ENCODE measurements at regions not wholly inside any gene's neighbourhood (a gene's known extent, or its start where the extent isn't known, plus 50 kb on each side); places are given as distances from the start of the nearest gene placed in this dataset.

DNA sequence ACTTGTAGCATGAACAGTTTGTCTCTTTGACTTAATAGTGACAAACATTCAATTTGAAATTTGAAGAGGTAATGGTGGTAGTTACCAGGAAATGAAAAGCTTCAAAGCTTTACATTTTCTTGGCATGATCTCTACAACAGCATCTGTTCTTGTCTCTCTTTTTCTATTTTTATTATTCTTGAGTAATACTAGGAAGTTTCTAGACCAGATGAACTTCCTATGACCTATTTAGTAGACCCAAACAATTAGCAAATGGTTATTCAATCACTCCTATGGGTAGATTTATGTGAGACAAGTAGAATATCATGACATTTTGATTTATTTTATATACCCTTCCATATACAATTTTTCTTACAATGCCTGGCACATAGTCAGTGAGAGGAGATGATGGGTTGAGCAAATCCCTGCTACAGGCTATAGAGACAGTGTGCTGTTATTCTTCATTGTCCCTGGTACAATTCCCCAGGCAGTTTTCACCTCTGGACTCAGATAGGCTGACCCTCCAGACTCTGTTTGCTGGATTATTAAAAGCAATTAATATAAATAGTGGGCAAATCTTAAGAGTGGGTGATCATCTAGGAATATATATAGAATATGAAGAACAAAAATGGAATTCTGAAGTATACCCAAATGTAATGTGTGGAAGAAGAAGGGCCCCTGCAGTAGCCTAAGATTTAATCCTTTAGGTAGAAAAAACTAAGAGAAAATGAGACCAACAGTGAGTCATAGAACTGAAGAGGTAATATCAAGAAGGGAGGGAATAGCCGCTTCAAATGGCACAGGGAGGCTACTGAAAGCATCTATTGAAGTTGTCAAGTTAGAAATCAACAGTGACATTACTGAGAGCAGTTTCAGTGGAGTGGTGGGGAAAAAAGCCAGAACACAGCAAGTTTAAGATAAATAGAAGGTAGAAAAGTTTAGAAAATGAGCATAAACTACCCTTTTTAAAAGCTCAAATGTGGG, 512.0 kb downstream of the FOXG1 start:
- no peak for DNase-seq (ENCODE audit: low spot score)

DNA sequence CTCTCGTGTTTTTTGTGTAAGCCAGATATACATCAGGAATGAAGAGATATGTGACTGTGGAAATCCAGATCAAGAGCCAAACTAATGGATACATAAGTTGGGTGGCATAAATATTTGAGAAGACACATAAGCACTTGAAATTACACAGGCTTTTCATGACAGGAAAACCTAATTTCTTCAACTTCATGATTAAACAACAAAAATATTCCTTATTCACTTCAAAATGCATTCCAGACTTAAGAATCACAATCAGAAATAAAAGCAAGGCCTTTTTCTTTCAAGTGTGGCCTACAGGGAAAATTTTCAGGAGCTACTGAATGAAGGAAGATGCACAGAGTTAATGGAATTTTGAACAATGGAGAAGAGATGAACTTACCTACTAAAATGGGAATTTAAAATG, 515.6 kb downstream of the FOXG1 start:
- no peak for DNase-seq (ENCODE audit: low spot score)

DNA sequence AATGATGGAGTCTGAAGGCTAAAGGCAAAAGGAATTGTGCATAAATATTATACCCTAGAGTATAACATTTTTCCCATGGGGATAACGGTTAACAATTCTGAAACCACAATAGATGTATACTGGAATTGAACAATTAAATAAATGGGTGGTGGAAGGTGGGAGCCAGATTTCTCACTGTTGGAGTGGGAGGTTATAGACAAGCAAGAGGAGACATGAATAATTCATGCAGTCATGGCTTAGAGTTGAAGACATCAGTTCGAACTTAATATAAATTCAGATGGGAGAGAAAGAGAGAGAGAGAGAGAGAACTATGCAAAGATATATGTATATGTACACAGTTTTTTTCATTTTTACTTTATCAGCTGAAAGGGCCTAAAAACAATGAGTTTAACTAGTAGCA, 523.9 kb downstream of the FOXG1 start:
- DNase-seq (ENCODE audit: low spot score) = no peak

DNA sequence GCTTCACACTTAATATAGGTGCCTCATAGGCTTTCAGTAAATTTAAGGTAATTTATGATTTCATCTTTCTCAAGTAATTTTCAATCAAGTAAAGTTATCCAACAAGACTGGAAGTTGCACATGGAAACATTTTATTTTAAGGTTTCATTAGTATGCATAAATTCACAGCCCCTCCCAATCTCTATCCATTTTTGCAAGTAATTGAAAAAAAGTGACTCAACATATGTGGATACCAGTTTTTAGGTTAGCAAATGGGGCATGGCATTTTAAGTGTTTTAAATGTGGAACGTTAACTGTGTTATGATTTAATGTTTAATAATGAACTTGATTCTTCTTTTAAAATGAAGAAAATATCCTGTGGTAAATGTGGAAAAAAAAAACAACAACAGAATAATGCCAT, 532.8 kb downstream of the FOXG1 start:
- DNase-seq (ENCODE audit: low spot score) = no peak

DNA sequence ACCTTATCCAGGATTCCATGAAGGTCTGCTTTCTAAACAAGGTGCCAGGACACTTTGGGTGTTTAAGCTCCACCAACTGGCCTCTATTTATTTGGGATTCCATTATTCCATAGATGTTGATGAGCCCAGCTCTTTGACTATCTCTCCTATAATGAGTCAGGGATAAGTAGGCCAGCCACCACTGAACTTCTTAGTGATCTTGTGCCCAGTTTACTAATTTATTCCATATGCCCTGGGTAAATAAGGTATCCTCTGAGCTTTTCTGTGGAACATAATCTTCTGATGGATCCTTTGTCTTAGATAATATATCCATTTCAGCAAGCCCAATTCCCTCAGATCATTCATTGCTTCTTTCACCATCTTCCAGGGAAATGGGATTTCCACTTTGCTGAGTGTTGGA, 535.0 kb downstream of the FOXG1 start:
- DNase-seq (ENCODE audit: low spot score) = no peak

DNA sequence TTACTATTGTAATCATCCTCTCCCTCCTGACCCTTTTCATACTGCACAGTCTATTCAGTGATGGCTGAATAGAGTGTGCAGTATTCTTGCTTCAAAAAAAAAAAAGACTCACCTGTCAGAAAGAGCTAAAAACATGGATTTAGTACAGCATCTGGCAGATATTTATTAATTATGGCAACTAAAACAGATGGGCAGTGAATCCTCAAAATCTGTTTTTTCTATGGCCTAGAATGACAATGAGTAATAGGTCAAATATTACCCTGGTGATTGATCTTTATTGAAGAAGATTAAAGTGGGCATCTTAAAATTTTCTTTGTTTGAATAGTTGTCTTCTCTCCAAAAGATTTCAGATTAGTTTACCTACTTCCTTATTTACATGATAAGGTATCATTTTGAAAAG, 543.6 kb downstream of the FOXG1 start:
- DNase-seq (ENCODE audit: low spot score) = no peak

DNA sequence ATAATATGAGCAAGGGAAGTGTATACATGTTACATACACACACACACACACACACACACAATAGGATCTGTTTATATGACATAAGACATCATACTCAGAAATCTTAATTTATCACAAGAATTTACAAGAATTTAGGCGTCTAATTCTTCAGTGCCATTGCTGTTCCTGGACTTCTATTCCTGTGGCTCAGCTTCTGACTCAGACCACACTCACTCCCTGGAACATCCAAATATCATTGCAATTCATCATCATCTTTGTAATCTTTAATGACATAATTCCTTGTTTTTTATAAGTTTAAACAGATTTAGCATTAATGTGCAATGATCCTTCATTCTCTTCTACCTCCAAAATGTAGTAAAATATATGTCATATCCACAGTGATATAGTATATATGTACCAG, 544.2 kb downstream of the FOXG1 start:
- no peak for DNase-seq (ENCODE audit: low spot score)

DNA sequence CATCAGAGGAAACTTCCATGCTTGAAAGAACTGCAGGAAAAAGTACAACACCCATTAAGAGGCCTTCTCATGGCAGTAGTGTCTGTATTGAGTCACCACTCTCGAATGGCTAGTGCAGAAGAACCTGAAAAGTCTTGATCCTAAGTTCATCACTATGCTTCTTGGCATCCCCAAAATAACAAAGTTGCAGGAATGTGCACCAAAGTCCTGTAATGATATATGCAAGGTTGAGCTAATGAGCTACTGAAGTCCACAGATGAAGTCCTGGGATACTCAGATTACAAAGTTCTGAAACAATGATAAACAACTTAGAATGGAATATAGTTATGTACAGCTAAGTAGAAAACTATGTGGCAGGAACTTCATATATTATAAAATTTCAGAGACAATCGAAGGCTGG, 545.4 kb downstream of the FOXG1 start:
- DNase-seq (ENCODE audit: low spot score) = no peak

DNA sequence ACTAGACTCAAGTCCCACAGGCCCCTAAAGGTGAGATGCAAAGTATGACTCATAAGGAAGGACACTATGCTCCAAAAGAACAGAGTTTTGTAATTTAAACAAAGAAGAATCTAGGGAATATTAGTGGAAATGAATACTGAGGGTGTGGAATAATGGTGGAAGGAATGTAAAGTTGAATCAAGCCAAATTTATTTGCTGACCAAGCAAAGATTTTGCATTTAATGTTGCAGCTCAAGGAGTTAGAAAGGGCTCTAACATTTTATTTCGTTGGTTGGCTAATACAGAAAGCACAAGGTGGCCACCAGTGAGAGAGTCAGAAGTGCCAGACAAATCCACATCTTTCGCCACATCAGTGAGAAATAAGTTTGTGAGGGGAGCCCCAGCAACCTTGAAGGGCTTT, 550.3 kb downstream of the FOXG1 start:
- DNase-seq (ENCODE audit: low spot score) = no peak

DNA sequence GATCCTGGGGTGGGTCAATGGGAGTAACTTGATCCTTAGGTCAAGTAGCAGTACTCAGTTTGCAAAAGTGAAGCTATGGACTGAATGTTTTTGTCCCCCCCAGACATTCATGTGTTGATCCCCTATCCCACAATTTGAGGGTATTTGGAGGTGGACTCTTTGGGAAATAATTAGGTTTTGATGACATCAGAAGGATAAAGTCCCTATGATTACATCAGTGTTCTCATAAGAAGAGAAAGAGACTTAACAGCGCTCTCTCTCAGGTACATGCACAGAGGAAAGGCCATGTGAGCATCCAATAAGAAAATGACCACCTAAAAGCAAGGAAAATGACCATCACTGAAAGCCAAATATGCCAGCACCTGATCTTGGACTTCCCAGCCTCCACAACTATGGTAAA, 550.8 kb downstream of the FOXG1 start:
- no peak for DNase-seq (ENCODE audit: low spot score)

DNA sequence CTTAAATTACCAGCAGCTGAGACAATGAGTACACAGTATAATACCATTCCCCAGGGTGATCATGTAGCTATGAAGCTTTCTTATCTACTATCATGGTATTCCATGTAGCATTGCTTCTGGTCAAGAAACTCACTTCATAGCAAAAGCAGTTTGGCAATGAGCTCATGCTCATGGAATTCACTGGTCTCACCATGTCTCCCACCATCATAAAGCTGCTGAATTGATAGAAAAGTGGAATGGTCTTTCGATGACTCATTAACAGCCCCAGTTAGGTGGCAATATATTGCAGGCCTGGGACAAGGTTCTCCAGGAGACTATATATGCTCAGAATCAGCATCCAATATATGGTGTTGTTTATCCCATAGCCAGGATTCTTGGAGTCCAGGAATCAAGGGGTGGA, 553.7 kb downstream of the FOXG1 start:
- peak; percentile 6 for DNase-seq (ENCODE audit: low spot score)

DNA sequence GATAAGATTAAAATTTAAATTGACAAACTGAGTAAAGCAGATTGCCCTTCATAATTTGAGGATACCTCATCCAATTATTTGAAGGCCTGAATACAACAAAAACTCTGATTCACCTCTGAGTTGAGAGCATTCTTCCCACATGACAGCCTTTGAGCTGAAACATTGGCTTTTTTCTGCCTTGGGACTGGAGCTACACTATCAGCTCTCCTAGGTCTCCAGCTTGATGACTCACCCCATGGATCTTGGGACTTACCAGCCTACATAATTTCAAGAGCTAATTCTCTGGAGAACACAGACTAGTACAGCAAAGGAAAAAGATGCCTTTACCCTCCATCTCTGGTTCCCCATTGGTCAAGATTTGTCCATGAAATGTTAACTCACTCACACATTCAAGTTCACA, 555.1 kb downstream of the FOXG1 start:
- peak; percentile 11 for DNase-seq (ENCODE audit: low spot score)

DNA sequence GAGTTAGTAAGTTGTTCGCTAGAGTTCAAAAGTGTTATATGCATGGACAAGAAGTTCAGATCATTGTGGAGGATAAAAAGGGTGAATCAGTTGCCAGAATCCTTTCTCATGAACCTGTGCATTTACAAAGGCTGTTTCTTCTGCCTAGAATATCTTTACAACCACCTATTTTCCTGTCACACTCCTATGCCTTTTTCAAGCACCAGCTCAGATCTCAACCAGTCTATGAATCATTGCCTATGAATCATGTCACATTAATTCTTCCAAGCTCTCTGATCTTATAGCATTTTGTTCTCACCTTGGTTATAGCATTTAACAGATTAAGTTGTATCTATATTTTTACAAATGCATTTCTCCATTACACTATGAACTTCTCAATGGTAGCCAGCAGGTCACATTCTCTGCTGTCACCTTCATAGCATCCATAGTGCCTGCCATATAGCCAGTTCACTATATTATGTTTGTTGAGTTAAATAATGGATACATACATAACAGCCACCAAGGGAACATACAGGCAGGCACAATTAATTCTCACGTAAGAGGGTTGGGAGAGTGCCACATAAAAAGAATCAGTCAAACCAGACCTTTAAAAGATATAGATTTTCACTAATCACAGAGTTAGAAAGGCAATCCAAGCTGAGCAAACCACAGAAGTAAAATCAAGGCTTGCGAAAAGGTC, 573.0 kb downstream of the FOXG1 start:
- DNase-seq (ENCODE audit: low spot score) = no peak

DNA sequence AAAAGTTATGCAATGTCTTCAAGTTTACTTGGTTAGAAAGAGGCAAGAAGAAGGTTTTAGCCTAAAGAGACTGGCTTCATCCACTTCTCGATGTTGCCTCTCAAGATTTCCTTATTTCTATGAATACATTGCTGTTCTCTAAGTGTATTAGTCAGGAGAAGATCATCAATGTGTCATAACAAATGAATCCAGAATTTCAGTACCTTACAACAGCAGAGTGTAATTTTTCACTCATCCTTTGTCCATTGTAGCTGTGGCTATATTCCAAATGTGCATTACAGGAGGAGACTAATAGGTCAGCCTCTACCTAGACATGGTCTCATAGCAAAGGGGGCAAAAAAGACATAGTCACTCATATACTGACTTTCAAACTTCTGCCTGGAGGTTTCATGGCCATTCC, 579.1 kb downstream of the PRKD1 start:
- no peak for DNase-seq (ENCODE audit: low spot score)

DNA sequence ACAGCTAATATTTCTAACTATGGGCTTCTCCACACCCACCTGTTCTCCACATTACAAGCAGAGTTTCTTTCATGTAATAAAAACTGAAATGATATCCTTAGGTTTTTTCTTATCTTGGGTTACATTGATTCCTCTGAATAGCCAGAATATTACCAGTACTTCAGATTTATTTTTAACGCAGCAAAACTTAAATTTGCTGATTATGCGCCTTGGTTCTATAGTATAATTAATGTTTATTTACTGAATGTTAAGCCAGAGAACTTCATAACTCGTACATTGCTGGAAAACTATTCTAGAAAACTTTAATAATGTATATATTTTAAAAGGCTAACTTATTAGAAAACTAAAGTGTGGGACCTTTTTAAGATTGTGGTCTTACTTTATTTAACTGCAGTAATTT, 577.2 kb downstream of the PRKD1 start:
- no peak for DNase-seq (ENCODE audit: low spot score)

DNA sequence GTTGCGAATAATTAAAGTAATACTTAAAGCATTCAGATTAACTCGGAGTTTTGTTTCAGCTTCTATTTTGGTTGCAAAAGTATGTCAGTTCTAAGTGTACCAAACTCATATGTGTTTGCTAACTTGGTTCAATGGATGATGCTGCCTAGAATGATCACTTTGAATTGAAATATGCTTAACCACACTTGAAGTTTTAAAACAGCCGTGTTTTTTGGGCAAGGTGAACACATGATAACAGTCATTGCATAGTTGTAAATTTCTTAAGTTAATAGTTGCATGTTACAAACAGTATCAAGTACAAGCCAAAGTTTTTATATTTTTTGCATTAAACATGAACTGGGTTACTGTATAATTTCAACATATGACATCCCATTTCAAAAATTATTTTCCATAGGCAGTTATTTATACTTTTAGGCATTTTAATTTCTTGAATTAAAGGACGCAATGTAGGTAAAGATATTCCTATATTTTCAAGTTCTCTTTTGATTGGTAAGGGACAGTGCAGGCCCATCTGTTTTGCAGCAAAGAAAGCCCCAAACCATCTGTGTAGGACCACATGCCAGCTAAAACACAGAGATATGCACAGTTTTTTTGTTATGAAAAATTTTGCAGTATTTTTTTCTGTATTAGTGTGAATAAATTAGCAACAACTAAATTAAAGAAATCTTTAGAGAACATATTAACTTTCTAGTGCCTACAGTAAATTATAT, 575.5 kb downstream of the PRKD1 start:
- no peak for DNase-seq (ENCODE audit: low spot score)

DNA sequence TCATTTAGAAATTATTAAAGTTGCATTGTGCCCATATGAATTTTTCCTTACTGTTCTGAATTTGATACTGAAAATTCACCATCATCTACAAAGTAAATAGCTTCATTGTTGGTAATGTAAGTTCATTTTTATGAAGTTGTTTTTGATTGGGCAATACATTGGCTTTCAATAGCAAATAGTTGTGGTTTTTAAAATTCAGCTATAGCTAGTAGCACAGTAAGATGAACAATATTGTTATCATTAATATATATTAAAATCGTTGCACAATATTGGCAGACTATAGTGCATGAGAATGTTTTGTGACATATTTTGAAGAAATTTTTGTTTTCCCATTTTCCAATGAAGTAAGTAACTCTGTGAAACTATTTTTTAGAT, 575.0 kb downstream of the PRKD1 start:
- no peak for DNase-seq (ENCODE audit: low spot score)

DNA sequence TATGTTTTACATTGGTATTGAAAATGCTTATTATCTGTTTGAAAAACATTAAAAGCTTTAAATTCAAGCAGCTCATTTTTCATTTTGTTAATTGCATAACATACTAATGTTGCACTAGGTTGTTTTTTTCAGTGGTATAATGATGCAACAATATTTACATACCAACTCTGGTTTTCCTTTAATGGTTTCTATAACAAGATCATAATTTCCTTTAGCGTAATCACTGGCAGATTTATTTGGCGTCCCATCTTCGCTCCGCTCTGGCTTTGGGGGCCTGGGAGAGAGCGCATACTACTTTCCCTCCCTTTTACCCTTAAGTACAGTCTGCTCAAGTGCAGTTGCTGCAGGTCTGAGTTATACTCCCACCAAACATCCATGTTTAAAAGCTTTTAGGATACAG, 574.1 kb downstream of the PRKD1 start:
- no peak for DNase-seq (ENCODE audit: low spot score)

DNA sequence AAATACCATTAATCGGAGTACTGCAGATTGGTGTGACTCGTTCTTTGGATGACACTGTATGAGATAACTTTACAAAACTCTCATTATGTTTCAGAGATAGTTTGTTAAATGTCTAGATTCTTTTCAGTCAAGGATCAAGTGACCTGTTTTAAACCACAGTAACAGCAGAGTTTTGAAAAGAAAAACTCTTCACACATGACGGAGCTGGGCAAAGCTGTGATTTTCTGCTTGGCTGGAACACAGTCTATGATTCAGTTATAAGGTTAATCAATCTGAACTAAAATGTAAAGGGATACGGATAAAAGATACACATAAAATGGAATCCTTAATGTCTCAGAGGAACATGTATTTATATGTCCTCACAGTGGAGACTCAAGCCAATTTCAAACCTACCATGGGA, 573.2 kb downstream of the PRKD1 start:
- DNase-seq (ENCODE audit: low spot score) = no peak

DNA sequence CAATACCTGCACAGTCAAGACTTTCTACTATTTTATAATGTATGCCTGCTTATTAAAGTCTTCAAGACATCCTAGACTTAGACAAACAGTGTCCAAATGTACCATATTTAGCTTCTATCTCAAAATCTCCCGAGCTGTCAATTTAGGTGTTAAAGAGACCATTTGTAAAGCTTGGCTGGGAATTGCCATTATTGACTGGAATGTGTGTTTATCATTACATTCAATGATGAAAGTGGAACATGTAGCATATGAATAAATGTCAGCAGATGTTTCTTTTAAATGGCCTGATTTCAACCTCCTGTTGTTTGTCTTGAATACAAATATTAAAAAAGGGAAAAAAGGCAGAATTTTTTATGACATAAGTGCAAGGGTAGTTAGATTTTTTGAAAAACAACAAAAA, 572.3 kb downstream of the PRKD1 start:
- DNase-seq (ENCODE audit: low spot score) = no peak

DNA sequence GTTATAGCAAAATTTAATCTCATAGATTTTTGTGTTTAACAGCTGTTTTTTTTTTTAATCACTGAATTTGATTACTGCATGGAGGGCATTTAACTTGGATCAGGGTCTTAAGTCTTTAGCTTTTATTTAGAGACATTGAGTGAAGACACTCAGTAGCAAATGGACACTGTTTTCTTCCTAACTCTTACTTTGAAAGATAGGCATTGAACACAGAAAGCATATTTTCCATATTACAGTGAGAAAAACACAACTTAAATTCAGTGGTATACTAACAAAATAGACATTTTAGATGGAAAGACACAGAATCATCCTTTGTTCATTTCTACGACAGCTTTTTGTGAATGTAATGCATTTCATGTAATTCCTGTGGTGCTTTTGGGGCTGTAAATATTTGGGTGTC, 571.8 kb downstream of the PRKD1 start:
- no peak for DNase-seq (ENCODE audit: low spot score)

DNA sequence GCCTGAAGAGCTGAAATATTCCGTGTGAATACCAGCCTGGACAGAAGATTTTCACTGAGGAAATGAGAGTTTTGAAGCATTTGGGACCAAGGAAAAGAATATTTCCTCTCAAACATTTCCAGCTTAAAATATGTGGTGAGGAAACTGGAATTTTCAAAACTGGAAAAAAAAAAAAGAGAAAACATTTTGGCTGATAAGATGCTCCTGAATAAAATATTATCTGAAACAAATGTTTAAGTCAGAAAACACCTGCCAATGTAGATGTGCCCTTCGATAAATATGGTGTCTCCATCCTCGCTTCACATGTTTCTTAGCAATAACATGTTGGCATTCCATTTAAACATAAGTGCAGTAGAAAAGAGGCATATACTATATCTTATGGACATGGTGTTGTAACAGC, 567.0 kb downstream of the PRKD1 start:
- DNase-seq (ENCODE audit: low spot score) = no peak

DNA sequence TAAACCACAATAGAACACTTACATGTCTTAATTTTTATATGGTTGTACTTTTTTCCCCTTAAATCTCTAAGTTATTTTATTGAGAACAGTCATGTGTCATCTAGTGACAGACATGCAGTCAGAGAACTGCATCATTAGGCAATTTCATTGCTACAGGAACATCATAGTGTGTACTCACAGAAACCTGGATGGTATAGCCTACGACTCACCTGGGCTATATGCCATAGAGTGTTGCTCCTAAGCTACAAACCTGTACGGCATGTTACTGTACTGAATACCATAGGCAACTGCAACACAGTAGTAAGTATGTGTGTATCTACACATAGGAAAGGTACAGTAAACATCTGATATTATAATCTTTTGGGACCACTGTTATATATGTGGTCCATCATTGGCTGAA, 557.6 kb downstream of the PRKD1 start:
- no peak for DNase-seq (ENCODE audit: low spot score)
